BLaER1 treated with 17β-estradiol and CSF1 and Interleukin-3, amounts not matched to agents 10 nM and 100 nM (cell line): ENCODE measurements at regions not wholly inside any gene's neighbourhood (a gene's known extent, or its start where the extent isn't known, plus 50 kb on each side); places are given as distances from the start of the nearest gene placed in this dataset.
"Not testable (repeated sequence)": the region's sequence is repeated elsewhere in the genome, so short reads cannot be mapped to it uniquely, and the experiment has no call there.

Experiments
- H3K27ac ChIP-seq, 11 experiments: shearing (Covaris generic); formaldehyde crosslinking; 2 replicates each; pipeline ENCODE4 v1.8.1; 2022
- H3K27me3 ChIP-seq, 11 experiments: shearing (Covaris generic); formaldehyde crosslinking; 2 replicates each; pipeline ENCODE4 v1.8.1; 2022
- H3K36me3 ChIP-seq, 11 experiments: shearing (Covaris generic); formaldehyde crosslinking; 2 replicates each; pipeline ENCODE4 v1.8.1; 2022
- H3K4me1 ChIP-seq, 10 experiments: shearing (Covaris generic); formaldehyde crosslinking; 2 replicates each; pipeline ENCODE4 v1.8.1; 2022
- H3K4me2 ChIP-seq, 11 experiments: shearing (Covaris generic); formaldehyde crosslinking; 2 replicates each; pipeline ENCODE4 v1.8.1; 2022
- H3K4me3 ChIP-seq, 10 experiments: shearing (Covaris generic); formaldehyde crosslinking; 2 replicates each; pipeline ENCODE4 v1.8.1; 2022
- H3K9ac ChIP-seq, 11 experiments: shearing (Covaris generic); formaldehyde crosslinking; 2 replicates each; pipeline ENCODE4 v1.8.1; 2022
- H3K9me3 ChIP-seq, 11 experiments: shearing (Covaris generic); formaldehyde crosslinking; replicated peaks in 1 of 11; 2 replicates each; pipeline ENCODE4 v1.8.1; 2022
- H4K20me1 ChIP-seq, 11 experiments: shearing (Covaris generic); formaldehyde crosslinking; 2 replicates each; pipeline ENCODE4 v1.8.1; 2022
- Cebpa-rat ChIP-seq, 11 experiments: shearing (Covaris generic); IDR thresholded peaks; 2 replicates each; pipeline ENCODE4 v1.8.1; 2022

- Histone ChIP-seq H3K4me3 (no peak overlapping the region), H3K9me3 (peaks cover 0 to 29% (median 10%) of the 10 kb centered on the region in 11 experiments; a peak in 13 of 22 replicates), H3K27ac (no peak overlapping the region), H4K20me1 (no peaks in the 10 kb centered on the region), H3K4me1 (peaks cover 0 to 18% (median 0%) of the 10 kb centered on the region in 10 experiments; a peak in 4 of 20 replicates), H3K36me3 (no peaks in the 10 kb centered on the region), H3K9ac (no peak overlapping the region), H3K27me3 (no peaks in the 10 kb centered on the region), H3K4me2 (no peak overlapping the region)
- TF ChIP-seq Cebpa-rat (IDR thresholded peaks at IDR 0.05), result no peak
Measured at GRCh38 chr10:6841761-6842160, 261.7 kb upstream of the PRKCQ start.

GRCh38 chr10:6840766-6841165, 260.7 kb upstream of the PRKCQ start:
- Histone ChIP-seq H4K20me1 (no peaks in the 10 kb centered on the region), H3K4me2 (peak overlapping the region in 2 of 11 experiments; percentile 28 to 49; a peak in 2 of 22 replicates), H3K4me3 (no peak overlapping the region), H3K27me3 (no peaks in the 10 kb centered on the region), H3K27ac (no peak overlapping the region), H3K9ac (no peak overlapping the region), H3K9me3 (peaks cover 0 to 26% (median 10%) of the 10 kb centered on the region in 11 experiments; a peak in 13 of 22 replicates), H3K36me3 (no peaks in the 10 kb centered on the region), H3K4me1 (peaks cover 0 to 18% (median 0%) of the 10 kb centered on the region in 10 experiments; a peak in 4 of 20 replicates)
- no peak for TF ChIP-seq Cebpa-rat (IDR thresholded peaks at IDR 0.05)

GRCh38 chr10:6840201-6840691, 260.2 kb upstream of the PRKCQ start:
- H3K27ac ChIP-seq, result no peak overlapping the region
- no peaks in the 10 kb centered on the region for H3K27me3 ChIP-seq
- no peak overlapping the region for H3K9ac ChIP-seq
- H3K4me1 ChIP-seq, result peaks cover 0 to 18% (median 0%) of the 10 kb centered on the region in 10 experiments; a peak in 4 of 20 replicates
- H3K4me2 ChIP-seq, result peak overlapping the region in 3 of 11 experiments; percentile 3 to 49 (median 28); a peak in 4 of 22 replicates
- peaks cover 0 to 22% (median 6%) of the 10 kb centered on the region in 11 experiments; a peak in 9 of 22 replicates for H3K9me3 ChIP-seq
- no peak overlapping the region for H3K4me3 ChIP-seq
- TF ChIP-seq Cebpa-rat (IDR thresholded peaks at IDR 0.05), result no peak
- H3K36me3 ChIP-seq, result no peaks in the 10 kb centered on the region
- H4K20me1 ChIP-seq, result no peaks in the 10 kb centered on the region

- H3K27ac ChIP-seq, result no peak overlapping the region
- H3K4me2 ChIP-seq, result no peak overlapping the region
- no peaks in the 10 kb centered on the region for H3K27me3 ChIP-seq
- H3K4me1 ChIP-seq, result peaks cover 0 to 11% (median 0%) of the 10 kb centered on the region in 10 experiments; a peak in 4 of 20 replicates
- H3K9me3 ChIP-seq, result peaks cover 0 to 7% (median 0%) of the 10 kb centered on the region in 11 experiments; a peak in 2 of 22 replicates
- H4K20me1 ChIP-seq, result no peaks in the 10 kb centered on the region
- no peak for TF ChIP-seq Cebpa-rat (IDR thresholded peaks at IDR 0.05)
- no peak overlapping the region for H3K4me3 ChIP-seq
- no peak overlapping the region for H3K9ac ChIP-seq
- H3K36me3 ChIP-seq, result no peaks in the 10 kb centered on the region
Measured at GRCh38 chr10:6838118-6838517, 258.0 kb upstream of the PRKCQ start.

GRCh38 chr10:6833458-6834011, 253.5 kb upstream of the PRKCQ start:
- no peaks in the 10 kb centered on the region for H3K4me1 ChIP-seq
- no peak overlapping the region for H3K27ac ChIP-seq
- H3K4me3 ChIP-seq, result no peak overlapping the region
- H3K36me3 ChIP-seq, result no peaks in the 10 kb centered on the region
- no peaks in the 10 kb centered on the region for H3K9me3 ChIP-seq
- H3K9ac ChIP-seq, result no peak overlapping the region
- no peaks in the 10 kb centered on the region for H3K27me3 ChIP-seq
- no peak for TF ChIP-seq Cebpa-rat (IDR thresholded peaks at IDR 0.05)
- H3K4me2 ChIP-seq, result no peak overlapping the region
- H4K20me1 ChIP-seq, result no peaks in the 10 kb centered on the region

- H3K4me2 ChIP-seq, H3K27ac ChIP-seq, H3K9me3 ChIP-seq, H3K4me1 ChIP-seq, H3K9ac ChIP-seq, H3K4me3 ChIP-seq, H3K36me3 ChIP-seq, H3K27me3 ChIP-seq, H4K20me1 ChIP-seq: not testable (repeated sequence)
Measured at GRCh38 chr10:6830981-6831380, 250.9 kb upstream of the PRKCQ start.

- H3K9ac ChIP-seq, H3K4me1 ChIP-seq, H3K27me3 ChIP-seq, H3K27ac ChIP-seq, H3K9me3 ChIP-seq, H4K20me1 ChIP-seq, H3K4me2 ChIP-seq, H3K36me3 ChIP-seq, H3K4me3 ChIP-seq: not testable (repeated sequence)
Measured at GRCh38 chr10:6824793-6825192, 244.7 kb upstream of the PRKCQ start.

GRCh38 chr10:6823770-6824169, 243.7 kb upstream of the PRKCQ start:
- Histone ChIP-seq H3K4me1 (no peaks in the 10 kb centered on the region), H3K9ac (no peak overlapping the region), H3K27ac (no peak overlapping the region), H3K9me3 (no peaks in the 10 kb centered on the region), H3K36me3 (no peaks in the 10 kb centered on the region), H4K20me1 (no peaks in the 10 kb centered on the region), H3K27me3 (no peaks in the 10 kb centered on the region), H3K4me3 (no peak overlapping the region), H3K4me2 (no peak overlapping the region)
- no peak for TF ChIP-seq Cebpa-rat (IDR thresholded peaks at IDR 0.05)

- Histone ChIP-seq H4K20me1 (no peaks in the 10 kb centered on the region), H3K27me3 (no peaks in the 10 kb centered on the region), H3K4me1 (no peaks in the 10 kb centered on the region), H3K27ac (no peak overlapping the region), H3K9ac (no peak overlapping the region), H3K4me3 (no peak overlapping the region), H3K4me2 (no peak overlapping the region), H3K36me3 (no peaks in the 10 kb centered on the region), H3K9me3 (no peaks in the 10 kb centered on the region)
- TF ChIP-seq Cebpa-rat (IDR thresholded peaks at IDR 0.05), result no peak
Measured at GRCh38 chr10:6819301-6819700, 239.2 kb upstream of the PRKCQ start.

GRCh38 chr10:6817770-6818169, 237.7 kb upstream of the PRKCQ start:
- Histone ChIP-seq H3K4me1 (no peaks in the 10 kb centered on the region), H3K27ac (no peak overlapping the region), H4K20me1 (no peaks in the 10 kb centered on the region), H3K9ac (no peak overlapping the region), H3K4me2 (no peak overlapping the region), H3K4me3 (no peak overlapping the region), H3K36me3 (no peaks in the 10 kb centered on the region), H3K9me3 (no peaks in the 10 kb centered on the region), H3K27me3 (no peaks in the 10 kb centered on the region)
- TF ChIP-seq Cebpa-rat (IDR thresholded peaks at IDR 0.05), result no peak
